A549 (cell line): ENCODE measurements at regions not wholly inside any gene's neighbourhood (a gene's known extent, or its start where the extent isn't known, plus 50 kb on each side); places are given as distances from the start of the nearest gene placed in this dataset.

Experiments
- ATAC-seq, 2 experiments: fragments of 200-7000 bp in 1 of 2; fragments of >200 bp in 1 of 2; cut with Nextera tagmentation in 1 of 2; cut with Tn5 transposase in 1 of 2; 3 replicates each; pipeline versions ENCODE4 v1.8.0 to v1.9.1; 2018 to 2020; ENCODE audit warnings: mild to moderate bottlenecking in 1 of 2, moderate library complexity in 1 of 2
- CTCF ChIA-PET: fragments of 300-600 bp; sonication (Branson Sonifier 250); formaldehyde crosslinking; extraction: SDS; loops from one replicate; lab custom pipeline; 2021; ENCODE audit warnings: antibody characterized with exemption, inconsistent platforms; lab: Yijun Ruan, JAX
- POLR2A ChIA-PET: fragments of 350-600 bp; formaldehyde crosslinking; extraction: SDS; loops from one replicate; lab custom pipeline; 2021; ENCODE audit warnings: antibody characterized with exemption, inconsistent platforms; lab: Yijun Ruan, JAX
- DNase-seq, 2 experiments: peaks; one replicate each; pipeline versions ENCODE4 v3.0.0 to v3.0.0-alpha.2; 2011 to 2016; ENCODE audit warnings: low read depth in 1 of 2, low spot score in 1 of 2
- FAIRE-seq: peaks from 2 replicates; lab custom pipeline; 2011; peaks lifted over from hg19 to GRCh38; lab: Jason Lieb, UNC
- H3K27ac ChIP-seq, 2 experiments: fragments of >200 bp; sonication (Bioruptor Twin); formaldehyde crosslinking; 3 replicates each; pipeline ENCODE4 v1.5.1; 2016 to 2017
- H3K4me1 ChIP-seq: fragments of >200 bp; sonication (Bioruptor Twin); formaldehyde crosslinking; 3 replicates; pipeline ENCODE4 v1.6.1; 2016
- H3K4me2 ChIP-seq: fragments of >200 bp; sonication (Bioruptor Twin); formaldehyde crosslinking; 3 replicates; pipeline ENCODE4 v1.6.1; 2016
- H3K4me3 ChIP-seq: fragments of >200 bp; sonication (Bioruptor Twin); formaldehyde crosslinking; 3 replicates; pipeline ENCODE4 v1.5.1; 2016
- H3K9me3 ChIP-seq: fragments of >200 bp; sonication (Bioruptor Twin); formaldehyde crosslinking; 3 replicates; pipeline ENCODE4 v1.6.1; 2016
- BHLHE40 ChIP-seq: IDR thresholded peaks from 2 replicates; pipeline ENCODE4 v1.6.1; 2012; ENCODE audit warnings: low read depth, low read length, inconsistent platforms
- CBX8 ChIP-seq: fragments of 200-600 bp; sonication (generic); IDR thresholded peaks from 2 replicates; pipeline ENCODE4 v1.6.1; 2016
- CEBPB ChIP-seq, 2 experiments: fragments of >200 bp in 1 of 2; sonication (Bioruptor Twin) in 1 of 2; formaldehyde crosslinking in 1 of 2; IDR thresholded peaks; 2 replicates each; pipeline ENCODE4 v1.6.1; 2012 to 2016
- CHD2 ChIP-seq: fragments of 150-350 bp; IDR thresholded peaks from 2 replicates; pipeline ENCODE4 v1.6.1; 2014; ENCODE audit warnings: low read length; ENCODE audit not compliant: partially characterized antibody
- EHF ChIP-seq: fragments of 250-450 bp; sonication (Bioruptor Pico); IDR thresholded peaks from 2 replicates; pipeline ENCODE4 v1.5.0; 2020; ENCODE audit warnings: mild to moderate bottlenecking
- EHMT2 ChIP-seq: fragments of 200-600 bp; sonication (generic); IDR thresholded peaks from 2 replicates; pipeline ENCODE4 v1.6.1; 2016; ENCODE audit warnings: antibody characterized with exemption, low read depth, mild to moderate bottlenecking, moderate library complexity
- ELK1 ChIP-seq: fragments of 150-350 bp; IDR thresholded peaks from 2 replicates; pipeline ENCODE4 v1.6.1; 2014; ENCODE audit warnings: low read depth, mild to moderate bottlenecking, low read length
- EP300 ChIP-seq, 2 experiments: fragments of >200 bp; sonication (Bioruptor Twin); formaldehyde crosslinking; IDR thresholded peaks; 2 replicates in 1 of 2; 3 replicates in 1 of 2; pipeline ENCODE4 v1.6.1; 2016 to 2017
- HDAC2 ChIP-seq: fragments of 200-600 bp; sonication (generic); IDR thresholded peaks from 2 replicates; pipeline ENCODE4 v1.6.1; 2016
- HES2 ChIP-seq: fragments of >200 bp; sonication (Bioruptor Twin); formaldehyde crosslinking; IDR thresholded peaks from 2 replicates; pipeline ENCODE4 v1.6.1; 2016
- JUN ChIP-seq, 2 experiments: fragments of >200 bp; sonication (Bioruptor Twin); formaldehyde crosslinking; IDR thresholded peaks; 2 replicates in 1 of 2; 3 replicates in 1 of 2; pipeline ENCODE4 v1.6.1; 2016 to 2017
- JUNB ChIP-seq: fragments of >200 bp; sonication (Bioruptor Twin); formaldehyde crosslinking; IDR thresholded peaks from 2 replicates; pipeline ENCODE4 v1.6.1; 2016
- MAFK ChIP-seq: fragments of 450-650 bp; IDR thresholded peaks from 2 replicates; pipeline ENCODE4 v1.6.1; 2014; ENCODE audit not compliant: partially characterized antibody
- MAX ChIP-seq: IDR thresholded peaks from 2 replicates; pipeline ENCODE4 v1.6.1; 2012
- MYC ChIP-seq: IDR thresholded peaks from 2 replicates; pipeline ENCODE4 v1.6.1; 2012; ENCODE audit warnings: mild to moderate bottlenecking, inconsistent platforms, low read length, improper control_type of control experiment, borderline replicate concordance
- NFE2L2 ChIP-seq: fragments of 150-350 bp; conservative IDR thresholded peaks from 2 replicates; pipeline ENCODE4 v1.6.1; 2014; ENCODE audit warnings: low read length
- POLR2A ChIP-seq: IDR thresholded peaks from 2 replicates; pipeline ENCODE4 v1.6.1; 2012; ENCODE audit warnings: mild to moderate bottlenecking, low read length
- RAD21 ChIP-seq, 2 experiments: fragments of >200 bp in 1 of 2; sonication (Bioruptor Twin) in 1 of 2; formaldehyde crosslinking in 1 of 2; IDR thresholded peaks in 1 of 2; conservative IDR thresholded peaks in 1 of 2; 2 replicates in 1 of 2; 3 replicates in 1 of 2; pipeline ENCODE4 v1.6.1; 2012 to 2018; ENCODE audit warnings: inconsistent platforms in 1 of 2
- REST ChIP-seq: fragments of 200-600 bp; sonication (generic); IDR thresholded peaks from 2 replicates; pipeline ENCODE4 v1.6.1; 2016; ENCODE audit warnings: antibody characterized with exemption, mild to moderate bottlenecking, moderate library complexity
- SMC3 ChIP-seq: fragments of >200 bp; sonication (Bioruptor Twin); formaldehyde crosslinking; IDR thresholded peaks from 3 replicates; pipeline ENCODE4 v1.6.1; 2018; ENCODE audit warnings: inconsistent platforms
- TP53 ChIP-seq: fragments of 250-450 bp; sonication (Bioruptor Pico); IDR thresholded peaks from 2 replicates; pipeline ENCODE4 v1.5.0; 2021; ENCODE audit warnings: mild to moderate bottlenecking, moderate library complexity
- USF2 ChIP-seq: fragments of 450-650 bp; IDR thresholded peaks from 2 replicates; pipeline ENCODE4 v1.6.1; 2014; ENCODE audit warnings: antibody characterized with exemption
- ZC3H11A ChIP-seq: fragments of 450-650 bp; IDR thresholded peaks from 2 replicates; pipeline ENCODE4 v1.6.1; 2014; ENCODE audit warnings: antibody characterized with exemption, mild to moderate bottlenecking
- ZNF302 ChIP-seq: fragments of 250-450 bp; sonication (Bioruptor Pico); IDR thresholded peaks from 2 replicates; pipeline ENCODE4 v1.9.0; 2021; ENCODE audit warnings: inconsistent platforms, mild to moderate bottlenecking, moderate library complexity
- WGBS: methylation state at CpG from one replicate; pipeline ENCODE4 v1.1.6; 2017; ENCODE audit errors: missing lambda C conversion rate; 5-methylcytosine and 5-hydroxymethylcytosine counted together

GRCh38 chr6:106731144-106731842 is 101.9 kb downstream of the QRSL1 start:
- DNase-seq (peak in 1 of 2 experiments; percentile 64), FAIRE-seq (no peak), ATAC-seq (peak; percentile 34 to 79; a peak in 5 of 6 replicates)
- peak overlapping the region; percentile 54 for H3K4me2 ChIP-seq
- ChIA-PET POLR2A (no interaction called here), CTCF (interaction anchor here (0.9 kb wide), 1 partner anchor 12 kb away, joined by 3 read pairs; no protein-coding TSS in a partner anchor)
- H3K4me3 ChIP-seq: no peak overlapping the region
- peaks cover 45% of the 10 kb centered on the region for H3K4me1 ChIP-seq
- WGBS: 28% methylated on average over 6 of the region's 6 CpGs
- no peak for TF ChIP-seq BHLHE40
- TF ChIP-seq JUNB: no peak
- TF ChIP-seq RAD21 (conservative IDR thresholded peaks at IDR 0.05 in 1 of 2, IDR thresholded peaks at IDR 0.05 in 1 of 2): peak in 1 of 2 experiments; percentile 26; a peak in 2 of 5 replicates
- no peak for TF ChIP-seq TP53 (CRISPR knock-in tag)
- TF ChIP-seq MYC: no peak
- TF ChIP-seq POLR2A: no peak
- TF ChIP-seq CBX8: no peak
- no peak; the same call in 2 of the 3 replicates for TF ChIP-seq SMC3
- no peak for TF ChIP-seq REST
- TF ChIP-seq ELK1: no peak
- TF ChIP-seq CEBPB (IDR thresholded peaks at IDR 0.05): peak; percentile 44; a peak in 2 of 4 replicates
- no peak for TF ChIP-seq HES2
- no peak for TF ChIP-seq USF2
- no peak for TF ChIP-seq ZNF302 (CRISPR knock-in tag)
- no peak for TF ChIP-seq MAFK
- no peak for TF ChIP-seq EHMT2
- TF ChIP-seq EP300 (IDR thresholded peaks at IDR 0.05): peak; percentile 18 to 53; a peak in 1 of 5 replicates
- no peak; a peak in 1 of 5 replicates for TF ChIP-seq JUN (IDR thresholded peaks at IDR 0.05)
- TF ChIP-seq CHD2: no peak
- TF ChIP-seq HDAC2: no peak
- no peak for TF ChIP-seq EHF (CRISPR knock-in tag)
- peak; percentile 21; the same call in 1 of the 2 replicates for TF ChIP-seq MAX
- no peak for TF ChIP-seq NFE2L2
- no peak for TF ChIP-seq ZC3H11A
- H3K9me3 ChIP-seq: peaks cover 3% of the 10 kb centered on the region; the same call in 1 of the 3 replicates
- peak overlapping the region; percentile 86 to 88 for H3K27ac ChIP-seq
